Neural cell (in vitro differentiated cells): ENCODE measurements at regions not wholly inside any gene's neighbourhood (a gene's known extent, or its start where the extent isn't known, plus 50 kb on each side); places are given as distances from the start of the nearest gene placed in this dataset.

Experiments
- H2AFZ ChIP-seq: fragments of 200-600, 300-800 bp; sonication (generic), shearing (Covaris generic); 2 replicates; pipeline ENCODE4 v1.6.0; 2014; ENCODE audit warnings: low read depth, mild to moderate bottlenecking, antibody characterized with exemption, low read length, moderate library complexity
- H3F3A ChIP-seq: fragments of 200-600 bp; shearing (Covaris generic); 2 replicates; pipeline ENCODE4 v1.6.1; 2016; ENCODE audit warnings: mild to moderate bottlenecking, moderate library complexity, mixed read lengths, antibody characterized with exemption, low read length; ENCODE audit not compliant: insufficient read depth, poor library complexity, severe bottlenecking
- H3K27ac ChIP-seq: fragments of 200-600, 300-800 bp; sonication (generic), shearing (Covaris generic); 2 replicates; pipeline ENCODE4 v1.5.1; 2014; ENCODE audit warnings: mild to moderate bottlenecking, low read length, moderate library complexity
- H3K27me3 ChIP-seq: fragments of 300-800, 200-600 bp; sonication (generic), shearing (Covaris generic); 2 replicates; pipeline ENCODE4 v1.6.0; 2014; ENCODE audit warnings: mild to moderate bottlenecking, low read depth, low read length, moderate library complexity; ENCODE audit not compliant: insufficient read depth
- H3K36me3 ChIP-seq: fragments of 300-800, 200-600 bp; sonication (generic), shearing (Covaris generic); 2 replicates; pipeline ENCODE4 v1.5.1; 2014; ENCODE audit warnings: mild to moderate bottlenecking, antibody characterized with exemption, low read length, moderate library complexity; ENCODE audit not compliant: insufficient read depth
- H3K4me2 ChIP-seq: fragments of 300-800, 200-600 bp; sonication (generic), shearing (Covaris generic); 2 replicates; pipeline ENCODE4 v1.6.0; 2014; ENCODE audit warnings: mild to moderate bottlenecking, low read length
- H3K4me3 ChIP-seq: fragments of 300-800, 200-600 bp; sonication (generic), shearing (Covaris generic); 2 replicates; pipeline ENCODE4 v1.5.1; 2014; ENCODE audit warnings: mild to moderate bottlenecking, low read length, moderate library complexity
- H3K79me2 ChIP-seq: fragments of 200-600 bp; shearing (Covaris generic); replicated peaks from 2 replicates; pipeline ENCODE4 v1.6.0; 2014; ENCODE audit warnings: mild to moderate bottlenecking, low read length, moderate library complexity; ENCODE audit not compliant: insufficient read depth
- H3K9ac ChIP-seq: fragments of 300-800, 200-600 bp; sonication (generic), shearing (Covaris generic); 2 replicates; pipeline ENCODE4 v1.6.1; 2016; ENCODE audit warnings: mild to moderate bottlenecking, low read length, mixed read lengths
- H3K9me2 ChIP-seq: fragments of 200-600 bp; shearing (Covaris generic); 2 replicates; pipeline ENCODE4 v1.6.1; 2016; ENCODE audit warnings: mild to moderate bottlenecking, low read length, mixed read lengths; ENCODE audit not compliant: insufficient read depth
- H3K9me3 ChIP-seq: fragments of 200-600, 300-800 bp; sonication (generic), shearing (Covaris generic); 2 replicates; pipeline ENCODE4 v1.6.1; 2016; ENCODE audit warnings: mild to moderate bottlenecking, mixed run types, low read length, moderate library complexity, mixed read lengths
- H4K20me1 ChIP-seq: fragments of 200-600 bp; shearing (Covaris generic); 2 replicates; pipeline ENCODE4 v1.6.1; 2016; ENCODE audit warnings: mild to moderate bottlenecking, mixed run types; ENCODE audit not compliant: insufficient read depth
- CTCF ChIP-seq: fragments of 450-650 bp; IDR thresholded peaks from 2 replicates; pipeline ENCODE4 v1.5.1; 2014; ENCODE audit warnings: antibody characterized with exemption, mild to moderate bottlenecking, moderate library complexity; ENCODE audit not compliant: poor library complexity, severe bottlenecking
- EP300 ChIP-seq: fragments of 450-650 bp; conservative IDR thresholded peaks from 2 replicates; pipeline ENCODE4 v1.6.1; 2014; ENCODE audit warnings: antibody characterized with exemption, mild to moderate bottlenecking, moderate library complexity; ENCODE audit not compliant: poor library complexity, severe bottlenecking
- EZH2 ChIP-seq: fragments of 200-600, 300-800 bp; shearing (Covaris generic), sonication (generic); IDR thresholded peaks from 2 replicates; pipeline ENCODE4 v1.6.1; 2014; ENCODE audit warnings: antibody characterized with exemption, low read length, borderline replicate concordance, mild to moderate bottlenecking; ENCODE audit not compliant: insufficient read depth, poor library complexity, severe bottlenecking
- MXI1 ChIP-seq: fragments of 450-650 bp; conservative IDR thresholded peaks from 2 replicates; pipeline ENCODE4 v1.6.1; 2014; ENCODE audit warnings: antibody characterized with exemption, mild to moderate bottlenecking; ENCODE audit not compliant: poor library complexity, severe bottlenecking
- POLR2AphosphoS5 ChIP-seq: IDR thresholded peaks from 2 replicates; pipeline ENCODE4 v1.6.1; 2012
- RAD21 ChIP-seq: fragments of 450-650 bp; conservative IDR thresholded peaks from 2 replicates; pipeline ENCODE4 v1.6.1; 2014; ENCODE audit warnings: antibody characterized with exemption, mild to moderate bottlenecking, moderate library complexity
- REST ChIP-seq: IDR thresholded peaks from 2 replicates; pipeline ENCODE4 v1.6.1; 2012; ENCODE audit warnings: borderline replicate concordance
- SMC3 ChIP-seq: fragments of 450-650 bp; conservative IDR thresholded peaks from 2 replicates; pipeline ENCODE4 v1.6.1; 2014; ENCODE audit warnings: antibody characterized with exemption, mild to moderate bottlenecking, moderate library complexity; ENCODE audit not compliant: poor library complexity
- TAF1 ChIP-seq: IDR thresholded peaks from 2 replicates; pipeline ENCODE4 v1.6.1; 2012; ENCODE audit warnings: low read depth

DNA sequence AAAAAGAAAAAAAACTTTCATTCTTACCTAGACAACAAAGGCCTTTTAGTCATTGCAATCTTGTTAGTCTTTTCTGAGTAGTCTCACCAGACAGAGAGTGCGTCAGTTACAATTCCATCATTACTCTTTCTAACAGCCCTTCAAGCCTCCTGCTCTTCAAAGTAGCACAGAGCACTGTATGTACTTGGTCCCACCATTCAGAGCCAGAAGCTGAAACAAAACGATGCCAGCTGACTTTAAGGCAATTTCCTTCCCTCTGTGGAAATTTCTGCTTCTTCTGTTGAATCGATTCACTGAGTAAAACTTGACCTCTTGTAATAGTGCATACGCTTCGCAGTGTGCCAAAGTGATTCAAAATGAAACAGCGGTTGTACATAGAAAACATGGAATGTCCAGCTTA, 57.7 kb upstream of the TENM3 start:
- H3K9me2 ChIP-seq: no peaks in the 10 kb centered on the region
- no peak overlapping the region for H2AFZ ChIP-seq
- no peak overlapping the region for H3K9ac ChIP-seq
- no peaks in the 10 kb centered on the region for H3K36me3 ChIP-seq
- H3K27me3 ChIP-seq: no peaks in the 10 kb centered on the region
- no peak for TF ChIP-seq REST
- TF ChIP-seq RAD21: no peak
- TF ChIP-seq POLR2AphosphoS5: no peak
- no peak for TF ChIP-seq CTCF
- no peak for TF ChIP-seq EZH2
- TF ChIP-seq SMC3: no peak
- no peak for TF ChIP-seq MXI1
- no peak for TF ChIP-seq TAF1
- no peak for TF ChIP-seq EP300
- no peak overlapping the region for H3K4me3 ChIP-seq
- no peaks in the 10 kb centered on the region for H4K20me1 ChIP-seq
- H3K79me2 ChIP-seq: no peaks in the 10 kb centered on the region
- H3F3A ChIP-seq: no peaks in the 10 kb centered on the region
- H3K4me2 ChIP-seq: no peak overlapping the region
- H3K9me3 ChIP-seq: no peaks in the 10 kb centered on the region
- no peak overlapping the region for H3K27ac ChIP-seq

DNA sequence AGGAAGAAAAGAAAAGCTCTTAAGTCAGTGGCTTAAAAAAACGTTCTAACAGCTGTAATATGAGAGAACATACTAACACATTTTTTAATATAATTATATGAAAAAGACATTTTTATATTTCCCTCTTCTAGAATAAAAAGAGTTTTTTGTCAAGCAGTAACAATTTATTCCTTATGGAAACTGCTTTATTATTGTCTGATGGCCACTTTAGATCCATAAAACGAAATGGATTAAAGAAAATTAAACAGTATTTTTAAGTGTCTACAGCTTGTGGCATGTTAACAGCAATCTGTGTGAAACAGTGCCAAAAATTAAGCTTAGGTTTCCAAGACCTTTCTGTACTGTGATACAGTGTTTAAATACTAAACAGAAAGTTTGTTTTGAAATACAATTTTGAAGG, 55.5 kb upstream of the TENM3 start:
- H3K79me2 ChIP-seq: no peaks in the 10 kb centered on the region

GRCh38 chr4:182188622-182189021, 54.6 kb upstream of the TENM3 start:
- no peak for TF ChIP-seq TAF1
- TF ChIP-seq MXI1: no peak
- no peak for TF ChIP-seq EP300
- no peak for TF ChIP-seq RAD21
- TF ChIP-seq POLR2AphosphoS5: no peak
- no peak for TF ChIP-seq EZH2
- TF ChIP-seq CTCF: no peak
- no peak for TF ChIP-seq REST
- TF ChIP-seq SMC3: no peak
- H3K27me3 ChIP-seq: no peaks in the 10 kb centered on the region
- no peaks in the 10 kb centered on the region for H3K36me3 ChIP-seq
- no peaks in the 10 kb centered on the region for H3K9me2 ChIP-seq
- H3K27ac ChIP-seq: no peak overlapping the region
- H3K4me3 ChIP-seq: no peak overlapping the region
- H3K4me2 ChIP-seq: no peak overlapping the region
- no peak overlapping the region for H2AFZ ChIP-seq
- H3K79me2 ChIP-seq: no peaks in the 10 kb centered on the region
- H3F3A ChIP-seq: no peaks in the 10 kb centered on the region
- no peak overlapping the region for H3K9ac ChIP-seq
- H3K9me3 ChIP-seq: no peaks in the 10 kb centered on the region
- H4K20me1 ChIP-seq: no peaks in the 10 kb centered on the region

More for the DNA sequence above, 55.5 kb upstream of the TENM3 start:
- H3K9ac ChIP-seq: no peak overlapping the region
- no peak overlapping the region for H3K4me2 ChIP-seq
- H2AFZ ChIP-seq: no peak overlapping the region
- H3K27me3 ChIP-seq: no peaks in the 10 kb centered on the region
- H3K27ac ChIP-seq: no peak overlapping the region
- H3K36me3 ChIP-seq: no peaks in the 10 kb centered on the region
- no peaks in the 10 kb centered on the region for H3K9me2 ChIP-seq
- no peaks in the 10 kb centered on the region for H3F3A ChIP-seq
- TF ChIP-seq TAF1: no peak
- no peak overlapping the region for H3K4me3 ChIP-seq
- H4K20me1 ChIP-seq: no peaks in the 10 kb centered on the region
- H3K9me3 ChIP-seq: no peaks in the 10 kb centered on the region
